C4-2B (cell line): ENCODE measurements at regions not wholly inside any gene's neighbourhood (a gene's known extent, or its start where the extent isn't known, plus 50 kb on each side); places are given as distances from the start of the nearest gene placed in this dataset.

ENCODE experiments used
- ZFX ChIP-seq: fragments of 450-650 bp; IDR thresholded peaks from 2 replicates; pipeline ENCODE4 v1.6.1; 2017
- TF ChIP-seq, protein P1 (sequence below): fragments of 450-650 bp; conservative IDR thresholded peaks from 2 replicates; pipeline ENCODE4 v1.5.1; 2017; ENCODE audit warnings: mild to moderate bottlenecking

DNA sequence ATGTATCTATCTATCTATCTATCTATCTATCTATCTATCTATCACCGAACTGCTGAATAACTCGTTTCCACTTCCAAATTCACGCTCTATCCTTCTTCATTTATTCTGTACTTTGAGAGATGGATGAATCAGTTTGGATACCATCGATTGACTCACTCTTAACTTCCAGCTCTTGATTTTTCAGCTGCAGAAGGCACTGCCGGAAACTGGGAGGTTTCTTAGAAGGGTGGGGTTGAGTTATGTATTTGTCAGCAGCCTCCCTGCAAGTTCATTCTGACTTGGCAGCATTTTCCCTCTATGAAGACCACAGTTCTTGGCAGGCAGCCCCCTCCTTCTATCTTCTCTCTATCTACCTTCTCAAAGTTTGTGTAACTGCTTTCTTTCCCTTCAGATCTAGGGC, 112.0 kb upstream of the MAGEB18 start:
- TF ChIP-seq, protein P1, sequence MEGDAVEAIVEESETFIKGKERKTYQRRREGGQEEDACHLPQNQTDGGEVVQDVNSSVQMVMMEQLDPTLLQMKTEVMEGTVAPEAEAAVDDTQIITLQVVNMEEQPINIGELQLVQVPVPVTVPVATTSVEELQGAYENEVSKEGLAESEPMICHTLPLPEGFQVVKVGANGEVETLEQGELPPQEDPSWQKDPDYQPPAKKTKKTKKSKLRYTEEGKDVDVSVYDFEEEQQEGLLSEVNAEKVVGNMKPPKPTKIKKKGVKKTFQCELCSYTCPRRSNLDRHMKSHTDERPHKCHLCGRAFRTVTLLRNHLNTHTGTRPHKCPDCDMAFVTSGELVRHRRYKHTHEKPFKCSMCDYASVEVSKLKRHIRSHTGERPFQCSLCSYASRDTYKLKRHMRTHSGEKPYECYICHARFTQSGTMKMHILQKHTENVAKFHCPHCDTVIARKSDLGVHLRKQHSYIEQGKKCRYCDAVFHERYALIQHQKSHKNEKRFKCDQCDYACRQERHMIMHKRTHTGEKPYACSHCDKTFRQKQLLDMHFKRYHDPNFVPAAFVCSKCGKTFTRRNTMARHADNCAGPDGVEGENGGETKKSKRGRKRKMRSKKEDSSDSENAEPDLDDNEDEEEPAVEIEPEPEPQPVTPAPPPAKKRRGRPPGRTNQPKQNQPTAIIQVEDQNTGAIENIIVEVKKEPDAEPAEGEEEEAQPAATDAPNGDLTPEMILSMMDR = no peak
- TF ChIP-seq ZFX = no peak
